ENCODE measurements at regions not wholly inside any gene's neighbourhood (a gene's known extent, or its start where the extent isn't known, plus 50 kb on each side); places are given as distances from the start of the nearest gene placed in this dataset.

GRCh38 chr16:8203101-8203500 lies 387.2 kb downstream of the TMEM114 start:
- TF ChIP-seq, protein P1, sequence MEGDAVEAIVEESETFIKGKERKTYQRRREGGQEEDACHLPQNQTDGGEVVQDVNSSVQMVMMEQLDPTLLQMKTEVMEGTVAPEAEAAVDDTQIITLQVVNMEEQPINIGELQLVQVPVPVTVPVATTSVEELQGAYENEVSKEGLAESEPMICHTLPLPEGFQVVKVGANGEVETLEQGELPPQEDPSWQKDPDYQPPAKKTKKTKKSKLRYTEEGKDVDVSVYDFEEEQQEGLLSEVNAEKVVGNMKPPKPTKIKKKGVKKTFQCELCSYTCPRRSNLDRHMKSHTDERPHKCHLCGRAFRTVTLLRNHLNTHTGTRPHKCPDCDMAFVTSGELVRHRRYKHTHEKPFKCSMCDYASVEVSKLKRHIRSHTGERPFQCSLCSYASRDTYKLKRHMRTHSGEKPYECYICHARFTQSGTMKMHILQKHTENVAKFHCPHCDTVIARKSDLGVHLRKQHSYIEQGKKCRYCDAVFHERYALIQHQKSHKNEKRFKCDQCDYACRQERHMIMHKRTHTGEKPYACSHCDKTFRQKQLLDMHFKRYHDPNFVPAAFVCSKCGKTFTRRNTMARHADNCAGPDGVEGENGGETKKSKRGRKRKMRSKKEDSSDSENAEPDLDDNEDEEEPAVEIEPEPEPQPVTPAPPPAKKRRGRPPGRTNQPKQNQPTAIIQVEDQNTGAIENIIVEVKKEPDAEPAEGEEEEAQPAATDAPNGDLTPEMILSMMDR (IDR thresholded peaks at IDR 0.05), result no peak
- TF ChIP-seq POLR2A (IDR thresholded peaks at IDR 0.05) (no peak), POLR2AphosphoS5 (IDR thresholded peaks at IDR 0.05; ENCODE audit: insufficient read depth in 1 of 2, low read depth in 1 of 2) (no peak)

Data from vagina (tissue), 2 donors.